Gastrocnemius medialis (tissue), 4 donors: ENCODE measurements at regions not wholly inside any gene's neighbourhood (a gene's known extent, or its start where the extent isn't known, plus 50 kb on each side); places are given as distances from the start of the nearest gene placed in this dataset.

Source experiments
- POLR2A ChIP-seq, 2 donors: fragments of 450-650 bp; IDR thresholded peaks; one replicate each; pipeline ENCODE4 v1.6.1; 2017; ENCODE audit warnings: antibody characterized with exemption in 2 of 2, mild to moderate bottlenecking in 2 of 2, moderate library complexity in 2 of 2
- TF ChIP-seq, protein P1 (sequence below), 5 experiments: fragments of 450-650 bp in 3 of 5; fragments of 200-600 bp in 2 of 5; sonication (generic) in 2 of 5; IDR thresholded peaks in 4 of 5; conservative IDR thresholded peaks in 1 of 5; 1 replicate in 4 of 5; 2 replicates in 1 of 5; pipeline ENCODE4 v1.5.1; 2016 to 2019; ENCODE audit warnings: antibody characterized with exemption in 5 of 5, mild to moderate bottlenecking in 3 of 5, moderate library complexity in 3 of 5

DNA sequence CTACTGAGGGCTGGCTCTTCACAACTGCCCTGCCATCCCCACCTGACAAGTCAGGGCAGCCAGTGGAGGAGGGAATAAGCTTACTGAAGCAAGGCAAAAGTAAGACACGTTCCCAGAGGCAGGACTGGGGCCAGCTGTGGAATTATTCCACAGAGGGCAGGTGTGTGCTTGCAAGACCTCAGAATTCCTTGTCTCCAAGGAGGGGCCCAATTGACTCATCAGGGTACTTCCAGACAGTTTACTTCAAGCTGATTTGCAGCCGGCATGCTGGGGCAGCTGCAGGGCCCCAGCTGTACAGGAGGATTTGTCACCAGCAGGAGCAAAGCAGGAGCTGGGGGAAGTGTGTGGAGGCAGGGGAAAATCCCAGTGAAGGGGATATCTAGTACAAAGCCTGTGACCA, 167.5 kb upstream of the CAMK1G start:
- TF ChIP-seq, protein P1, sequence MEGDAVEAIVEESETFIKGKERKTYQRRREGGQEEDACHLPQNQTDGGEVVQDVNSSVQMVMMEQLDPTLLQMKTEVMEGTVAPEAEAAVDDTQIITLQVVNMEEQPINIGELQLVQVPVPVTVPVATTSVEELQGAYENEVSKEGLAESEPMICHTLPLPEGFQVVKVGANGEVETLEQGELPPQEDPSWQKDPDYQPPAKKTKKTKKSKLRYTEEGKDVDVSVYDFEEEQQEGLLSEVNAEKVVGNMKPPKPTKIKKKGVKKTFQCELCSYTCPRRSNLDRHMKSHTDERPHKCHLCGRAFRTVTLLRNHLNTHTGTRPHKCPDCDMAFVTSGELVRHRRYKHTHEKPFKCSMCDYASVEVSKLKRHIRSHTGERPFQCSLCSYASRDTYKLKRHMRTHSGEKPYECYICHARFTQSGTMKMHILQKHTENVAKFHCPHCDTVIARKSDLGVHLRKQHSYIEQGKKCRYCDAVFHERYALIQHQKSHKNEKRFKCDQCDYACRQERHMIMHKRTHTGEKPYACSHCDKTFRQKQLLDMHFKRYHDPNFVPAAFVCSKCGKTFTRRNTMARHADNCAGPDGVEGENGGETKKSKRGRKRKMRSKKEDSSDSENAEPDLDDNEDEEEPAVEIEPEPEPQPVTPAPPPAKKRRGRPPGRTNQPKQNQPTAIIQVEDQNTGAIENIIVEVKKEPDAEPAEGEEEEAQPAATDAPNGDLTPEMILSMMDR (IDR thresholded peaks at IDR 0.05 in 4 of 5, conservative IDR thresholded peaks at IDR 0.05 in 1 of 5): no peak
- no peak for TF ChIP-seq POLR2A (IDR thresholded peaks at IDR 0.05)
